HCT116 (cell line): ENCODE measurements at regions not wholly inside any gene's neighbourhood (a gene's known extent, or its start where the extent isn't known, plus 50 kb on each side); places are given as distances from the start of the nearest gene placed in this dataset.

Experiments
- ATAC-seq: fragments of 200-7000 bp; cut with Tn5 transposase; 2 replicates; pipeline ENCODE4 v1.9.1; 2020; ENCODE audit warnings: mild to moderate bottlenecking, moderate library complexity
- BruUV-seq: library from RNA; stranded (reverse); fragments of 400-500 nt; replicated peaks from 2 replicates; lab custom pipeline; 2021; lab: Mats Ljungman, UMichigan
- CTCF ChIA-PET: fragments of 300-600 bp; sonication (Branson Sonifier 250); formaldehyde crosslinking; loops from one replicate; lab custom pipeline; 2021; ENCODE audit warnings: antibody characterized with exemption; lab: Charles Lee
- POLR2A ChIA-PET: fragments of 300-600, 350-600 bp; sonication (Branson Sonifier 250); formaldehyde crosslinking; loops from one replicate; lab custom pipeline; 2021; ENCODE audit warnings: antibody characterized with exemption; lab: Charles Lee
- RAD21 ChIA-PET, 2 experiments: fragments of 300-600 bp; sonication (Branson Sonifier 250); formaldehyde crosslinking; loops; one replicate each; lab custom pipeline; 2023; ENCODE audit warnings: low total read pairs in 2 of 2; ENCODE audit not compliant: uncharacterized antibody in 2 of 2, unreplicated experiment in 2 of 2, low non-redundant PET in 1 of 2; lab: Charles Lee
- DNase-seq: peaks from one replicate; pipeline ENCODE4 v3.0.0-alpha.2; 2010; ENCODE audit warnings: low read depth, low spot score
- H2AFZ ChIP-seq: fragments of 200-600 bp; shearing (Covaris generic), sonication (generic); 2 replicates; pipeline ENCODE4 v1.6.1; 2017; ENCODE audit warnings: low read depth, mixed run types, mixed read lengths, antibody characterized with exemption, low read length; ENCODE audit not compliant: poor library complexity, severe bottlenecking
- H3K27ac ChIP-seq: 2 replicates; pipeline ENCODE4 v1.5.1; 2012; ENCODE audit warnings: low read depth, low read length
- H3K27me3 ChIP-seq: fragments of 200-600 bp; sonication (generic); 2 replicates; pipeline ENCODE4 v1.6.1; 2016; ENCODE audit warnings: mixed run types, low read length, mixed read lengths; ENCODE audit not compliant: insufficient read depth
- H3K36me3 ChIP-seq, 2 experiments: fragments of 200-500 bp in 1 of 2; fragments of 200-600 bp in 1 of 2; sonication (Bioruptor generic) in 1 of 2; sonication (generic) in 1 of 2; 2 replicates each; pipeline versions ENCODE4 v1.5.1 to v1.6.1; 2014 to 2016; ENCODE audit warnings: low read length in 2 of 2, inconsistent platforms in 1 of 2, mixed read lengths in 1 of 2, mixed run types in 1 of 2; ENCODE audit not compliant: insufficient read depth in 2 of 2, control insufficient read depth in 1 of 2
- H3K4me1 ChIP-seq, 2 experiments: fragments of 200-600 bp in 1 of 2; sonication (generic) in 1 of 2; 2 replicates each; pipeline versions ENCODE4 v1.5.1 to v1.6.1; 2012 to 2017; ENCODE audit warnings: low read length in 2 of 2, inconsistent platforms in 1 of 2, mild to moderate bottlenecking in 1 of 2, mixed read lengths in 1 of 2, mixed run types in 1 of 2, moderate library complexity in 1 of 2; ENCODE audit not compliant: insufficient read depth in 2 of 2, control insufficient read depth in 1 of 2
- H3K4me2 ChIP-seq: fragments of 200-600 bp; sonication (generic); 2 replicates; pipeline ENCODE4 v1.6.1; 2017; ENCODE audit warnings: mixed run types, low read length, mixed read lengths
- H3K4me3 ChIP-seq, 2 experiments: fragments of 200-600 bp in 1 of 2; sonication (generic) in 1 of 2; replicated peaks in 1 of 2; 2 replicates each; pipeline ENCODE4 v1.5.1; 2011 to 2016; ENCODE audit warnings: low read length in 2 of 2, control low read depth in 1 of 2, low read depth in 1 of 2, mild to moderate bottlenecking in 1 of 2, mixed read lengths in 1 of 2, mixed run types in 1 of 2
- H3K79me2 ChIP-seq: fragments of 200-600 bp; sonication (generic); 2 replicates; pipeline ENCODE4 v1.6.1; 2017; ENCODE audit warnings: mild to moderate bottlenecking, mixed run types, low read length, moderate library complexity, mixed read lengths; ENCODE audit not compliant: insufficient read depth
- H3K9ac ChIP-seq: fragments of 200-600 bp; sonication (generic); 2 replicates; pipeline ENCODE4 v1.6.1; 2016; ENCODE audit warnings: low read length, mixed read lengths
- H3K9me2 ChIP-seq: fragments of 200-600 bp; sonication (generic), shearing (Covaris generic); 2 replicates; pipeline ENCODE4 v1.6.1; 2017; ENCODE audit warnings: mixed run types, mild to moderate bottlenecking, moderate library complexity; ENCODE audit not compliant: insufficient read depth
- H3K9me3 ChIP-seq, 2 experiments: fragments of 200-500 bp in 1 of 2; fragments of 200-600 bp in 1 of 2; sonication (Bioruptor generic) in 1 of 2; sonication (generic) in 1 of 2; 2 replicates each; pipeline ENCODE4 v1.6.1; 2014 to 2017; ENCODE audit warnings: low read length in 2 of 2, mixed read lengths in 2 of 2, inconsistent platforms in 1 of 2, low read depth in 1 of 2, mild to moderate bottlenecking in 1 of 2, mixed run types in 1 of 2, moderate library complexity in 1 of 2; ENCODE audit not compliant: control insufficient read depth in 1 of 2, insufficient read depth in 1 of 2
- H4K20me1 ChIP-seq: fragments of 200-600 bp; sonication (generic), shearing (Covaris generic); 2 replicates; pipeline ENCODE4 v1.6.1; 2017; ENCODE audit warnings: mixed run types, mild to moderate bottlenecking, moderate library complexity; ENCODE audit not compliant: insufficient read depth
- ELF1 ChIP-seq: IDR thresholded peaks from 2 replicates; pipeline ENCODE4 v1.6.1; 2012; ENCODE audit warnings: low read depth, borderline replicate concordance
- EZH2phosphoT487 ChIP-seq: fragments of 200-600 bp; IDR thresholded peaks from 2 replicates; pipeline ENCODE4 v1.6.1; 2018; ENCODE audit warnings: antibody characterized with exemption, borderline replicate concordance
- FOSL1 ChIP-seq: IDR thresholded peaks from 2 replicates; pipeline ENCODE4 v1.6.1; 2012; ENCODE audit warnings: low read depth
- JUND ChIP-seq: IDR thresholded peaks from 2 replicates; pipeline ENCODE4 v1.6.1; 2012
- POLR2AphosphoS5 ChIP-seq: IDR thresholded peaks from 2 replicates; pipeline ENCODE4 v1.6.1; 2011; ENCODE audit warnings: mild to moderate bottlenecking, low read depth, low read length, moderate library complexity
- SIN3A ChIP-seq: IDR thresholded peaks from 2 replicates; pipeline ENCODE4 v1.6.1; 2012; ENCODE audit warnings: low read depth
- TCF7L2 ChIP-seq: IDR thresholded peaks from 2 replicates; pipeline ENCODE4 v1.7.0; 2011; ENCODE audit warnings: borderline replicate concordance, inconsistent platforms; ENCODE audit not compliant: insufficient read depth, insufficient read length; ENCODE audit errors: extremely low read depth
- YY1 ChIP-seq: IDR thresholded peaks from 2 replicates; pipeline ENCODE4 v1.6.1; 2011; ENCODE audit warnings: low read length, low read depth, moderate library complexity, mild to moderate bottlenecking; ENCODE audit not compliant: insufficient replicate concordance; ENCODE audit errors: extremely low read depth
- intact Hi-C: fragments of 100-400 bp; cut with micrococcal nuclease; formaldehyde crosslinking; loops from 2 replicates; pipeline ENCODE4 v1.10.0; 2022
- TF ChIP-seq, protein P1 (sequence below): IDR thresholded peaks from 2 replicates; pipeline ENCODE4 v1.6.1; 2012
- TF ChIP-seq, protein P2 (sequence below): IDR thresholded peaks from 2 replicates; pipeline ENCODE4 v1.6.1; 2012; ENCODE audit warnings: low read depth

DNA sequence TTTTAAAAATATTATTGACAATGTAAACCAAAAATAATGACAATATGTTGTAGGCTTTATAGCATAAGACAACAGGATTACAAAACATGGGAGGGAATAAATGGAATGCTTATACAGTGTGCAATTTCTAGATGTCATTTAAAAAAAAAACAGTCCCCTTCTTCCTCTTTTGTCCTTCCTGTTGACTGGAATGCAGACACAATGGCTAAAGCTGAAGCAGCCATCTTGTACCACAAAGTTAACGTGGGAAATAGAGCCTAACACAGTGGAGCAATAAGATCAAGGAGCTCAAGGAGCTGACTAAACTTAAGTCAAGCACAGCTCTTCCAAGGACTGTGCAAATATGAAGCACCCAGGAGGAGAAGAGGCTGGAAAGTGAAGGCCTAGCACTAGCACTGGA is 208.1 kb downstream of the ARHGAP12 start:
- Histone ChIP-seq H3K27me3 (no peaks in the 10 kb centered on the region), H3K9ac (no peak overlapping the region), H3K4me2 (no peak overlapping the region), H3K4me3 (no peak overlapping the region), H3K27ac (no peak overlapping the region), H4K20me1 (no peaks in the 10 kb centered on the region), H3K9me3 (no peaks in the 10 kb centered on the region), H2AFZ (no peak overlapping the region), H3K9me2 (no peaks in the 10 kb centered on the region), H3K4me1 (no peaks in the 10 kb centered on the region), H3K79me2 (no peaks in the 10 kb centered on the region), H3K36me3 (no peaks in the 10 kb centered on the region)
- ATAC-seq, result no peak
- BruUV-seq, result no TSS peak
- no peak for DNase-seq
- intact Hi-C loops, result no loop called here
- no peak for TF ChIP-seq EZH2phosphoT487
- TF ChIP-seq ELF1, result no peak
- POLR2A ChIA-PET, result no interaction called here
- CTCF ChIA-PET, result no interaction called here
- RAD21 ChIA-PET, result no interaction called here

DNA sequence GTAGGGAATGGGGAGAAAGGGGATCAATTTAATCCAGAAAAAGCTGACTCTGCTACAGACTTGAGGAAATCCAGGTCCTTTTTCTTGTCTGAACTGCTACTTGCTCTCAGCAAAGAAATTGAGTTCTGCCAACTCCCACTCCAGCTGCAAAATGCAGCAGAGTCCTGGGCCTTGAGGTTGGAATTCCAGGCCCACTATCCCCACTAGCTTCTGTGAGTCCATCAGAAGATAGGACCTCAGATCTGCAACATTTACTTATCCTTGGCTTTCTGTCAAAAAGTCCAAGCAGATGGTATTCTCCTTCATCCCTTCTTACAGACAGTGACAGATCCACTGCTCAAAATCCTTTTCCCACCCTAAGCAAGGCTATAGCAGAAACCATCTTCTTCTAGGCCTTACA is 219.2 kb downstream of the ARHGAP12 start:
- no peak for ATAC-seq
- H3K27me3 ChIP-seq, result no peaks in the 10 kb centered on the region
- H3K27ac ChIP-seq, result no peak overlapping the region
- intact Hi-C loops, result no loop called here
- H4K20me1 ChIP-seq, result no peaks in the 10 kb centered on the region
- H3K79me2 ChIP-seq, result no peaks in the 10 kb centered on the region
- POLR2A ChIA-PET, result no interaction called here
- no peak overlapping the region for H3K4me2 ChIP-seq
- TF ChIP-seq ELF1, result no peak
- TF ChIP-seq FOSL1, result no peak
- no peak for TF ChIP-seq TCF7L2
- TF ChIP-seq SIN3A, result no peak
- no peak for TF ChIP-seq POLR2AphosphoS5
- TF ChIP-seq YY1, result no peak
- no peak for TF ChIP-seq JUND
- TF ChIP-seq, protein P1, sequence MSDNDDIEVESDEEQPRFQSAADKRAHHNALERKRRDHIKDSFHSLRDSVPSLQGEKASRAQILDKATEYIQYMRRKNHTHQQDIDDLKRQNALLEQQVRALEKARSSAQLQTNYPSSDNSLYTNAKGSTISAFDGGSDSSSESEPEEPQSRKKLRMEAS, result no peak
- TF ChIP-seq, protein P2, sequence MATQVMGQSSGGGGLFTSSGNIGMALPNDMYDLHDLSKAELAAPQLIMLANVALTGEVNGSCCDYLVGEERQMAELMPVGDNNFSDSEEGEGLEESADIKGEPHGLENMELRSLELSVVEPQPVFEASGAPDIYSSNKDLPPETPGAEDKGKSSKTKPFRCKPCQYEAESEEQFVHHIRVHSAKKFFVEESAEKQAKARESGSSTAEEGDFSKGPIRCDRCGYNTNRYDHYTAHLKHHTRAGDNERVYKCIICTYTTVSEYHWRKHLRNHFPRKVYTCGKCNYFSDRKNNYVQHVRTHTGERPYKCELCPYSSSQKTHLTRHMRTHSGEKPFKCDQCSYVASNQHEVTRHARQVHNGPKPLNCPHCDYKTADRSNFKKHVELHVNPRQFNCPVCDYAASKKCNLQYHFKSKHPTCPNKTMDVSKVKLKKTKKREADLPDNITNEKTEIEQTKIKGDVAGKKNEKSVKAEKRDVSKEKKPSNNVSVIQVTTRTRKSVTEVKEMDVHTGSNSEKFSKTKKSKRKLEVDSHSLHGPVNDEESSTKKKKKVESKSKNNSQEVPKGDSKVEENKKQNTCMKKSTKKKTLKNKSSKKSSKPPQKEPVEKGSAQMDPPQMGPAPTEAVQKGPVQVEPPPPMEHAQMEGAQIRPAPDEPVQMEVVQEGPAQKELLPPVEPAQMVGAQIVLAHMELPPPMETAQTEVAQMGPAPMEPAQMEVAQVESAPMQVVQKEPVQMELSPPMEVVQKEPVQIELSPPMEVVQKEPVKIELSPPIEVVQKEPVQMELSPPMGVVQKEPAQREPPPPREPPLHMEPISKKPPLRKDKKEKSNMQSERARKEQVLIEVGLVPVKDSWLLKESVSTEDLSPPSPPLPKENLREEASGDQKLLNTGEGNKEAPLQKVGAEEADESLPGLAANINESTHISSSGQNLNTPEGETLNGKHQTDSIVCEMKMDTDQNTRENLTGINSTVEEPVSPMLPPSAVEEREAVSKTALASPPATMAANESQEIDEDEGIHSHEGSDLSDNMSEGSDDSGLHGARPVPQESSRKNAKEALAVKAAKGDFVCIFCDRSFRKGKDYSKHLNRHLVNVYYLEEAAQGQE, result no peak
- no peak for TF ChIP-seq EZH2phosphoT487
- TF ChIP-seq, all 23 proteins: peak for 0
- Histone ChIP-seq H3K4me1 (no peaks in the 10 kb centered on the region), H2AFZ (no peak overlapping the region), H3K4me3 (no peak overlapping the region), H3K36me3 (no peaks in the 10 kb centered on the region), H3K9me3 (peaks cover 0 to 4% of the 10 kb centered on the region in 2 experiments; a peak in 2 of 4 replicates), H3K9ac (no peak overlapping the region), H3K9me2 (no peaks in the 10 kb centered on the region)
- BruUV-seq, result no TSS peak
- ChIA-PET RAD21 (interaction anchor here in 1 of 2 experiments (1.1 kb wide), 1 partner anchor 61 kb away, joined by 3 read pairs; no protein-coding TSS in a partner anchor), CTCF (interaction anchor here (1.3 kb wide), 1 partner anchor 99 kb away, joined by 5 read pairs; no protein-coding TSS in a partner anchor)
- no peak for DNase-seq
